ENCODE measurements at regions not wholly inside any gene's neighbourhood (a gene's known extent, or its start where the extent isn't known, plus 50 kb on each side); places are given as distances from the start of the nearest gene placed in this dataset.
"Not testable (repeated sequence)": the region's sequence is repeated elsewhere in the genome, so short reads cannot be mapped to it uniquely, and the experiment has no call there.

DNA sequence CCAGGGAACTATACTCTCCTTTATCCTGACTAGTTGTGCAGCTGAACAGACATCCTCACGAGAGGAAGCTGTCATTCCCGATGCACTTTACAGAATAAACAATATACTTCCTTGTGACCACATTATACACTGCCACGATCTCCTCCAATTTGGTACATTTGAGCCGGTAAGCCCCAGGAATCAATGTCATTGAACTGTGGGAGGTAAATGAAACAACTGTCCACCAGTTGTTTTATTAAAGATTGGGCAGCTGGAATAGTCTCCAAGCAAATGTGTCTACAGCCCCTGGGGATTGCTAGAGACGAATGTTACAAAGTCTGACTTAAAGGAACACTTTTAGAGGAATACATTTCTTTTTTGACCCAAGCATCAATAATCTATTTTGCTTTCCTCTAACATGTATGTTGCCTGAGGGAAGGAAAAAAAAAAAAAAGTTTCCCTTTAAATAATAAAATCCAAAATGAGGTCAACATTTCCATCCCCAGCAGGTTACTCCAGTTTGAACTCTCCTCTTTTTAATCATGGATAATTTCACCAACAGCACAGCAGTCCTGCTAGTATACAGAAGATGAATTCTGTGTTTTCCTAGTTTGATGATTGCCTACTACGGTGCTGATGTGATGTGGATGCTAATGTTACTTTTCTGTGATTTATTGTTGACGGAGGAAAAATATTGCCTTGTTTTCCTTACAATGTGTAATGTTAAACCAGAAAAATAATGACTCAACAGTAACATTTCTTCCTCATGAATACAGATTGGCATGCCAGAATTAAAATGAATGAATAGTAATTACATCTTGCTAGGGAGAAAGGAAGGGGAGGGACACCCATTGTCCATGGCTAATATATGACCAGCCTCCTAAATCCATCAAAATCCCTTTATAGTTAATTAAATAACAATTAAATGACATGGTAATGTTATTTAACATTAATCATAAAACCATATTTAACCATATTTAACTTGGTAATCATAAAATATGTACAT, 360.9 kb downstream of the NEBL start (continued):
- TF ChIP-seq, protein P1, sequence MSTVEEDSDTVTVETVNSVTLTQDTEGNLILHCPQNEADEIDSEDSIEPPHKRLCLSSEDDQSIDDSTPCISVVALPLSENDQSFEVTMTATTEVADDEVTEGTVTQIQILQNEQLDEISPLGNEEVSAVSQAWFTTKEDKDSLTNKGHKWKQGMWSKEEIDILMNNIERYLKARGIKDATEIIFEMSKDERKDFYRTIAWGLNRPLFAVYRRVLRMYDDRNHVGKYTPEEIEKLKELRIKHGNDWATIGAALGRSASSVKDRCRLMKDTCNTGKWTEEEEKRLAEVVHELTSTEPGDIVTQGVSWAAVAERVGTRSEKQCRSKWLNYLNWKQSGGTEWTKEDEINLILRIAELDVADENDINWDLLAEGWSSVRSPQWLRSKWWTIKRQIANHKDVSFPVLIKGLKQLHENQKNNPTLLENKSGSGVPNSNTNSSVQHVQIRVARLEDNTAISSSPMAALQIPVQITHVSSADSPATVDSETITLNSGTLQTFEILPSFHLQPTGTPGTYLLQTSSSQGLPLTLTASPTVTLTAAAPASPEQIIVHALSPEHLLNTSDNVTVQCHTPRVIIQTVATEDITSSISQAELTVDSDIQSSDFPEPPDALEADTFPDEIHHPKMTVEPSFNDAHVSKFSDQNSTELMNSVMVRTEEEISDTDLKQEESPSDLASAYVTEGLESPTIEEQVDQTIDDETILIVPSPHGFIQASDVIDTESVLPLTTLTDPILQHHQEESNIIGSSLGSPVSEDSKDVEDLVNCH (CRISPR knock-in tag; IDR thresholded peaks at IDR 0.05): no peak

DNA sequence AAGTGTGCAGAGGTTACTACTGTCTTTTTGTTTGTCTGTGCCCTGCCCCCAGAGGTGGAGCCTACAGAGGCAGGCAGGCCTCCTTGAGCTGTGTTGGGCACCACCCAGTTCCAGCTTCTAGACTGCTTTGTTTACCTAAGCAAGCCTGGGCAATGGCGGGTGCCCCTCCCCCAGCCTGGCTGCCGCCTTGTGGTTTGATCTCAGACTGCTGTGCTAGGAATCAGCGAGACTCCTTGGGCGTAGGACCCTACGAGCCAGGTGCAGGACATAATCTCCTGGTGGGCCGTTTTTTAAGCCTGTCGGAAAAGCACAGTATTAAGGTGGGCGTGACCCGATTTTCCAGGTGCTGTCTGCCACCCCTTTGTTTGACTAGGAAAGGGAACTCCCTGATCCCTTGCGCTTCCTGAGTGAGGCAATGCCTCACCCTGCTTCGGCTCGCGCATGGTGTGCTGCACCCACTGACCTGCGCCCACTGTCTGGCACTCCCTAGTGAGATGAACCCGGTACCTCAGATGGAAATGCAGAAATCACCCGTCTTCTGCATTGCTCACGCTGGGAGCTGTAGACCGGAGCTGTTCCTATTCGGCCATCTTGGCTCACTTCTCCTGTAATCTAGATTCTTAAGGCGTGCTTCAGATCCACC, 365.7 kb downstream of the NEBL start:
- H3K36me3 ChIP-seq (replicated peaks in 1 of 2; ENCODE audit: control insufficient read depth in 1 of 2, insufficient read depth in 2 of 2, low read length in 2 of 2); DNase-seq (ENCODE audit: low spot score); H3K27ac ChIP-seq (ENCODE audit: extremely low read length, insufficient read depth, low read length); ATAC-seq; H3K4me1 ChIP-seq (ENCODE audit: insufficient read depth, low read length); H3K9ac ChIP-seq (ENCODE audit: insufficient read depth, low read depth, low read length); CTCF ChIA-PET (ENCODE audit: low intra/inter-chr PET ratio, low total read pairs); intact Hi-C loops (cut with micrococcal nuclease; ENCODE audit: unreplicated experiment); POLR2A ChIA-PET; H3K79me2 ChIP-seq (ENCODE audit: insufficient read depth, low read length); in situ Hi-C loops (cut with HindIII; ENCODE audit: extremely low pct_ligation_motif_present, low pct_unique_long_range_greater_than_20kb); BruUV-seq (replicated peaks); H3K4me2 ChIP-seq (ENCODE audit: low read depth, low read length); H4K20me1 ChIP-seq (ENCODE audit: insufficient read depth, low read length); FAIRE-seq; H3K27me3 ChIP-seq (ENCODE audit: control insufficient read depth in 1 of 2, insufficient read depth in 2 of 2, low read length in 2 of 2); H2AFZ ChIP-seq (ENCODE audit: low read length); H3K4me3 ChIP-seq (replicated peaks in 1 of 3; ENCODE audit: insufficient read depth in 1 of 3, low read depth in 2 of 3, low read length in 3 of 3): not testable (repeated sequence)
- peaks cover 53% of the 10 kb centered on the region for H3K9me3 ChIP-seq (ENCODE audit: low read length)
- 39% methylated on average over 16 of the region's 20 CpGs for WGBS (ENCODE audit: low lambda C conversion rate)

DNA sequence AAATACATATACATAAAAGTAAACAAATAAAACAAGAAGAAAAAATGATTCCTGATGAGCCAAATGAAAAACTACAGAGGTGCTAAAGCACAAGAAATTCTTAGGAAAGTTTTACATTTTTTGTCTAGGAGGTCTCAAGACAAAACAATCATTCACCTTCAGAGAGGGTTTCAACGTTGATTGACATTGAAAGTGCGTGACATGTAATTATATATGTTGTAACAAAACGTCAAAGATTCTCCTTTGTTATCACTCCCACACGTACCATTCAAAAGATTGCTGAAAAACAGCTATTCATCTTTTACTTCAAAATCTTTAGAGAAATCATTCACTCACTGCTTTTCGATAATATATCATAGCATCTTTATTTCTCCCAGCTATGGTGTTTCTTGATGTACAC, 375.9 kb downstream of the NEBL start:
- Histone ChIP-seq H3K79me2 (ENCODE audit: insufficient read depth, low read length) (no peaks in the 10 kb centered on the region), H3K36me3 (replicated peaks in 1 of 2; ENCODE audit: control insufficient read depth in 1 of 2, insufficient read depth in 2 of 2, low read length in 2 of 2) (no peaks in the 10 kb centered on the region), H4K20me1 (ENCODE audit: insufficient read depth, low read length) (no peaks in the 10 kb centered on the region), H3K4me3 (replicated peaks in 1 of 3; ENCODE audit: insufficient read depth in 1 of 3, low read depth in 2 of 3, low read length in 3 of 3) (no peak overlapping the region), H3K9me3 (ENCODE audit: low read length) (peaks cover 56% of the 10 kb centered on the region), H3K9ac (ENCODE audit: insufficient read depth, low read depth, low read length) (no peak overlapping the region), H3K27ac (ENCODE audit: extremely low read length, insufficient read depth, low read length) (no peak overlapping the region), H2AFZ (ENCODE audit: low read length) (no peak overlapping the region), H3K4me2 (ENCODE audit: low read depth, low read length) (no peak overlapping the region), H3K27me3 (ENCODE audit: control insufficient read depth in 1 of 2, insufficient read depth in 2 of 2, low read length in 2 of 2) (no peaks in the 10 kb centered on the region), H3K4me1 (ENCODE audit: insufficient read depth, low read length) (no peaks in the 10 kb centered on the region)
- WGBS (ENCODE audit: low lambda C conversion rate): 3% methylated on average over 5 of the region's 5 CpGs
- DNase-seq (ENCODE audit: low spot score) (no peak), ATAC-seq (no peak), FAIRE-seq (no peak)
- in situ Hi-C loops (cut with HindIII; ENCODE audit: extremely low pct_ligation_motif_present, low pct_unique_long_range_greater_than_20kb): no loop called here
- intact Hi-C loops (cut with micrococcal nuclease; ENCODE audit: unreplicated experiment): no loop called here
- ChIA-PET CTCF (ENCODE audit: low intra/inter-chr PET ratio, low total read pairs) (no interaction called here), POLR2A (no interaction called here)
- no TSS peak for BruUV-seq (replicated peaks)
- TF ChIP-seq ARNT (IDR thresholded peaks at IDR 0.05) (no peak), ZBTB38 (CRISPR knock-in tag; IDR thresholded peaks at IDR 0.05) (no peak), HES4 (CRISPR knock-in tag; IDR thresholded peaks at IDR 0.05; ENCODE audit: borderline replicate concordance) (no peak), PITX1 (CRISPR knock-in tag; IDR thresholded peaks at IDR 0.05) (no peak), ZNF30 (CRISPR knock-in tag; IDR thresholded peaks at IDR 0.05) (no peak), ZFP1 (CRISPR knock-in tag; IDR thresholded peaks at IDR 0.05) (no peak), CHD2 (IDR thresholded peaks at IDR 0.05; ENCODE audit: low read depth, low read length) (no peak), BORCS8-MEF2B (CRISPR knock-in tag; IDR thresholded peaks at IDR 0.05) (no peak), EP300 (IDR thresholded peaks at IDR 0.05; ENCODE audit: low read depth in 2 of 2, low read length in 2 of 2) (no peak), EP300 (CRISPR knock-in tag; IDR thresholded peaks at IDR 0.05; ENCODE audit: borderline replicate concordance) (no peak)

All from HepG2 (cell line).